HEK293 (cell line): ENCODE measurements at regions not wholly inside any gene's neighbourhood (a gene's known extent, or its start where the extent isn't known, plus 50 kb on each side); places are given as distances from the start of the nearest gene placed in this dataset.

Experiments
- CTCF ChIP-seq: fragments of 450-650 bp; formaldehyde crosslinking; IDR thresholded peaks from 2 replicates; pipeline ENCODE4 v1.5.1; 2016; ENCODE audit warnings: missing biosample characterization, missing genetic modification characterization
- TRIM28 ChIP-seq: IDR thresholded peaks from 2 replicates; pipeline ENCODE4 v1.6.1; 2011; ENCODE audit warnings: low read length, control low read depth, borderline replicate concordance
- ZNF248 ChIP-seq: fragments of 450-650 bp; formaldehyde crosslinking; IDR thresholded peaks from 2 replicates; pipeline ENCODE4 v1.5.1; 2017; ENCODE audit warnings: missing biosample characterization, missing genetic modification characterization
- TF ChIP-seq, protein P1 (sequence below): fragments of 450-650 bp; formaldehyde crosslinking; IDR thresholded peaks from 2 replicates; pipeline ENCODE4 v1.5.1; 2016; ENCODE audit warnings: missing biosample characterization, missing genetic modification characterization

DNA sequence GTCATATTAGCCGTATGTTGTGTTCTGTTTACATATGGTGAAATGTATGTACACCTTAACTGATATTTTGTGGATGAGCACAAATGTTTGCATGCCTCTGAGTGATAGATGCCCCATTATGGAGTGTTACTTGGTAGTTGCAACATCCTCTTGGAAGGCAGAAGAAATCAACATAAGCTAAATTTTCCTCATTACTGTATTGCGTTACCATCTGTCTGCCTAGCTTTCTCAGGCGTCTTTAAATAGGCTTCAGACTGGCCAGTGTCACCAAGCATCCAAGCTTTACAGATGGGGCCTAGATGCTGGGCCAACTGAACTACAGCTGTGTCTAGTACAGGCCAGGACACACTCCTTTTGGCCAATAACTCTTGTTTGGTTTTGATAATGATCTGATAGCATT is 250.6 kb downstream of the SAMD5 start:
- TF ChIP-seq CTCF (tag by site-specific recombination) (no peak), TRIM28 (no peak), ZNF248 (no peak)
- TF ChIP-seq, protein P1, sequence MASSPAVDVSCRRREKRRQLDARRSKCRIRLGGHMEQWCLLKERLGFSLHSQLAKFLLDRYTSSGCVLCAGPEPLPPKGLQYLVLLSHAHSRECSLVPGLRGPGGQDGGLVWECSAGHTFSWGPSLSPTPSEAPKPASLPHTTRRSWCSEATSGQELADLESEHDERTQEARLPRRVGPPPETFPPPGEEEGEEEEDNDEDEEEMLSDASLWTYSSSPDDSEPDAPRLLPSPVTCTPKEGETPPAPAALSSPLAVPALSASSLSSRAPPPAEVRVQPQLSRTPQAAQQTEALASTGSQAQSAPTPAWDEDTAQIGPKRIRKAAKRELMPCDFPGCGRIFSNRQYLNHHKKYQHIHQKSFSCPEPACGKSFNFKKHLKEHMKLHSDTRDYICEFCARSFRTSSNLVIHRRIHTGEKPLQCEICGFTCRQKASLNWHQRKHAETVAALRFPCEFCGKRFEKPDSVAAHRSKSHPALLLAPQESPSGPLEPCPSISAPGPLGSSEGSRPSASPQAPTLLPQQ (tag by site-specific recombination) = no peak
